Adrenal gland (tissue), 9 donors: ENCODE measurements at regions not wholly inside any gene's neighbourhood (a gene's known extent, or its start where the extent isn't known, plus 50 kb on each side); places are given as distances from the start of the nearest gene placed in this dataset.

ENCODE experiments used
- DNase-seq, 7 donors: peaks; one replicate each; pipeline ENCODE4 v3.0.0-alpha.2; 2019 to 2020
- H3K27ac ChIP-seq, 5 donors: fragments of 200-600 bp; sonication (generic) in 4 of 5; 1 replicate in 3 of 5; 2 replicates in 2 of 5; pipeline versions ENCODE4 v1.5.1 to v1.8.0; 2016 to 2020; ENCODE audit warnings: mild to moderate bottlenecking in 1 of 5
- H3K27me3 ChIP-seq: fragments of 200-600 bp; 2 replicates; pipeline ENCODE4 v1.8.0; 2021
- H3K36me3 ChIP-seq, 2 donors: fragments of 200-600 bp; replicated peaks in 1 of 2; 1 replicate in 1 of 2; 2 replicates in 1 of 2; pipeline versions ENCODE4 v1.5.1 to v1.8.0; 2018 to 2022
- H3K4me1 ChIP-seq, 2 donors: fragments of 200-600 bp; replicated peaks in 1 of 2; 1 replicate in 1 of 2; 2 replicates in 1 of 2; pipeline versions ENCODE4 v1.5.1 to v1.8.0; 2018 to 2021
- H3K4me3 ChIP-seq, 4 donors: fragments of 200-600 bp; sonication (generic) in 3 of 4; one replicate each; pipeline ENCODE4 v1.5.1; 2016 to 2018
- H3K9me3 ChIP-seq, 3 donors: fragments of 200-600 bp; sonication (generic) in 1 of 3; replicated peaks in 1 of 3; 1 replicate in 2 of 3; 2 replicates in 1 of 3; pipeline versions ENCODE4 v1.5.1 to v1.8.0; 2016 to 2021
- POLR2A ChIP-seq, 2 donors: fragments of 450-650 bp; IDR thresholded peaks; one replicate each; pipeline ENCODE4 v1.6.1; 2017; ENCODE audit warnings: antibody characterized with exemption in 2 of 2, mild to moderate bottlenecking in 2 of 2, moderate library complexity in 1 of 2
- WGBS, 4 donors: extraction: QIAGEN DNeasy Blood & Tissue Kit in 2 of 4; methylation state at CpG; one replicate each; pipeline versions ENCODE4 v1.1.5 to v1.1.7; 2013 to 2017; 5-methylcytosine and 5-hydroxymethylcytosine counted together
- intact Hi-C, 2 donors: fragments of 100-400 bp; cut with DNase I; formaldehyde crosslinking; loops; one replicate each; pipeline versions ENCODE4 v1.14.1 to v1.15.0; 2022 to 2023
- TF ChIP-seq, protein P1 (sequence below), 6 experiments: fragments of 450-650 bp in 4 of 6; fragments of 200-600 bp in 2 of 6; sonication (generic) in 1 of 6; IDR thresholded peaks; 1 replicate in 5 of 6; 2 replicates in 1 of 6; pipeline versions ENCODE4 v1.5.1 to v1.8.0; 2016 to 2021; ENCODE audit warnings: antibody characterized with exemption in 6 of 6, mild to moderate bottlenecking in 2 of 6, moderate library complexity in 1 of 6
- donor health status: healthy with polysubstance abuse.
- donor health status: Bipolar disorder and iron deficiency.
- donor health status: DM: yes; HTN: yes; CAD: no.
- donor health status: DM: no; HTN: no; CAD: no.
- donor health status: DM: no; HTN: no; CAD: no.

DNA sequence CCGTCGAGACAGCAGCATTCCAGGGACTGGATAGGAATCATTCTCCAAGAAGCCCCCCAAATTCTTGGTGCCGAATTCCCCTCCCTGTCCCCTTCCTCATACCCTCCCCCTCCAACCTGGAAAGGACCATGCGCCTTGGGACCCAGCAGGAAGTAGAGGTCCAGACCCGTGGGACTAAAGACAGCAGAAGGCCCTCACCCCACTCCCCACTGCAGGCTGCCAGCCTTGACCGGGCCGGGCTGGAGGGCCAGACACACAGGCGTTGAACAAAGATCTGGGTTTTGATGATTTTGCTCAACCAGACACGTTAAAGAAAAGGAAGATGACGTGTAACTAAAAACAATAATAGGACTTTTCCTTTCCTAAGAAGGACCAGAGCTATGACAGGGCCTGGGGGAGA is 286.5 kb downstream of the NPHP4 start:
- intact Hi-C loops: no loop called here
- H3K27me3 ChIP-seq: no peaks in the 10 kb centered on the region
- no peaks in the 10 kb centered on the region for H3K9me3 ChIP-seq
- no peak overlapping the region for H3K4me3 ChIP-seq
- whole genome bisulfite sequencing, 4 donors: 80 to 91% (median 87%) methylated on average over 7 to 10 of the region's 10 CpGs
- H3K4me1 ChIP-seq: no peaks in the 10 kb centered on the region
- no peak for DNase-seq
- TF ChIP-seq POLR2A (IDR thresholded peaks at IDR 0.05): no peak
- TF ChIP-seq, protein P1, sequence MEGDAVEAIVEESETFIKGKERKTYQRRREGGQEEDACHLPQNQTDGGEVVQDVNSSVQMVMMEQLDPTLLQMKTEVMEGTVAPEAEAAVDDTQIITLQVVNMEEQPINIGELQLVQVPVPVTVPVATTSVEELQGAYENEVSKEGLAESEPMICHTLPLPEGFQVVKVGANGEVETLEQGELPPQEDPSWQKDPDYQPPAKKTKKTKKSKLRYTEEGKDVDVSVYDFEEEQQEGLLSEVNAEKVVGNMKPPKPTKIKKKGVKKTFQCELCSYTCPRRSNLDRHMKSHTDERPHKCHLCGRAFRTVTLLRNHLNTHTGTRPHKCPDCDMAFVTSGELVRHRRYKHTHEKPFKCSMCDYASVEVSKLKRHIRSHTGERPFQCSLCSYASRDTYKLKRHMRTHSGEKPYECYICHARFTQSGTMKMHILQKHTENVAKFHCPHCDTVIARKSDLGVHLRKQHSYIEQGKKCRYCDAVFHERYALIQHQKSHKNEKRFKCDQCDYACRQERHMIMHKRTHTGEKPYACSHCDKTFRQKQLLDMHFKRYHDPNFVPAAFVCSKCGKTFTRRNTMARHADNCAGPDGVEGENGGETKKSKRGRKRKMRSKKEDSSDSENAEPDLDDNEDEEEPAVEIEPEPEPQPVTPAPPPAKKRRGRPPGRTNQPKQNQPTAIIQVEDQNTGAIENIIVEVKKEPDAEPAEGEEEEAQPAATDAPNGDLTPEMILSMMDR (IDR thresholded peaks at IDR 0.05): no peak
- no peak overlapping the region for H3K27ac ChIP-seq
- H3K36me3 ChIP-seq: no peaks in the 10 kb centered on the region

DNA sequence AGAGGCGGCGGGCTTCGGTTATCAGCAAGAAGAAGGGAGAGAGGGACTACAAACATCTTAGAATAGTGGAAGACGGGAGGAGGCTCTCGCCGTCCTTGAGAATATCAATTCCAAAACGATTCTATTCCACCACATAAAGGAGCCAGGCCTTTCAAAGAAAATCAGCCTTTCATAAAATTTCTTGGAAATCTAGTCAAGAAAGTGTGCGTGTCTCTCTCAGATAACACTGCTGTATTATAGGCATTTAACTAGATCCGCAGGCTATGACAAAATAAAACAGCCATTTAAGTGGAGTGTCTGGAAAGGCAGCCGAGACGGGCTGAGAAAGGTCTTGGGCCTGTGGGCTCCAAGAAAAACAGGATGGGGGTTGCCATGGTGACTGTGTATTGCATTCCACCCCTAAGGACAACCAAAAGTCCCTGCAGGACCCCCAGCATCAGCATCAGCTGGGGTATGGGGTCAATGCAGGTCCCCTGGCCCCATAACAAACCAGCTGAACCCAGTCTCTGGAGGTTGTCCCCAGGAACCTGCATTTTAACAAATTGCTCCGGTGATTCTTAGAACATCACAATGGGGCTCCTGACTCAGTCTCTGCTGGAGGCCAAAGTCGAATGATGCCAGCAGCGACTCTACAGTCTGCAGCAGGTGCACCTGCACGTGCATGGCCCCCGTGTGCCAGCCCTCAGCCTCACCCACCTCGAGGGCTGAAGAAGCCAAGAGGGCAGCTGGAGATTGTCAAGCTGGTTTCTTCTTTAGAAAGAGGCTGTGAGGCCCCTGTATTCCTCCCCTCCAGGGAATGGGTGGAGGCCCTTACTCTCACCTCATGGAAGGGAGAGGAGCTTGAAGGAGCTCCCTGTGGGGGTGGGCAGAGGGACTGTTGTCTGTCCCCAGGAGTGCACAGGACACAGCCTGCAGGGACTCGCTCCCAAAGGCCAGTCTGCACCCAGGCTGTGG is 287.4 kb downstream of the NPHP4 start:
- WGBS, 4 donors: 68 to 83% (median 75%) methylated on average over 12 to 18 of the region's 18 CpGs
- Histone ChIP-seq H3K9me3 (no peaks in the 10 kb centered on the region), H3K36me3 (no peaks in the 10 kb centered on the region), H3K27me3 (no peaks in the 10 kb centered on the region), H3K4me3 (no peak overlapping the region), H3K27ac (no peak overlapping the region), H3K4me1 (no peaks in the 10 kb centered on the region)
- TF ChIP-seq, protein P1 (IDR thresholded peaks at IDR 0.05): no peak
- no peak for TF ChIP-seq POLR2A (IDR thresholded peaks at IDR 0.05)
- intact Hi-C loops: no loop called here
- no peak for DNase-seq

- TF ChIP-seq, protein P1 (IDR thresholded peaks at IDR 0.05): no peak
- TF ChIP-seq POLR2A (IDR thresholded peaks at IDR 0.05): no peak
Measured at GRCh38 chr1:5701642-5702041, 290.6 kb downstream of the NPHP4 start.

DNA sequence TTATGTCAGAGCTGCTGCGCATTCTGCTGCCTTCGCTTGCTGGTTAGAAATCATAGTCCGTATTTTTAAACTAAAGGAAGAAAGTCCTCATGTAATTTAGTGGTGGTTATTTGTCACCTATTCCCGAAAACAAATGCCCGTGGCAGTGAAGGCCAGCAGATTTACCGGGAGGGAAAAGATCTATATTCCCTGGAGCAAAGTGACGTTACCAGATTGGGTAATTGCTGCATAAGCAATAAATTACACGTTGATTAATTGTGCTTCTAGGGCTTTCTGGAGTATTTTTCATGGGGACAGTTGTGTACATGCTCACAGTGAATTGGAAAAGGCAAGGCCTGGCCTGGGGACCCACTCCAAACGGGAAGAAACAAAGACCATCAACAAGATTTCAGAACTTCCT is 298.7 kb downstream of the NPHP4 start:
- 73 to 81% (median 78%) methylated on average over 9 of the region's 9 CpGs for WGBS, 4 donors

More at GRCh38 chr1:5701642-5702041, 290.6 kb downstream of the NPHP4 start:
- DNase-seq: no peak
- Histone ChIP-seq H3K27ac (no peak overlapping the region), H3K36me3 (no peaks in the 10 kb centered on the region), H3K4me1 (no peaks in the 10 kb centered on the region), H3K4me3 (no peak overlapping the region), H3K9me3 (no peaks in the 10 kb centered on the region), H3K27me3 (no peaks in the 10 kb centered on the region)
- WGBS, 4 donors: 83 to 85% (median 84%) methylated on average over 4 of the region's 4 CpGs
- intact Hi-C loops: no loop called here

More for the DNA sequence above, 298.7 kb downstream of the NPHP4 start:
- DNase-seq: no peak
- TF ChIP-seq POLR2A (IDR thresholded peaks at IDR 0.05): no peak
- TF ChIP-seq, protein P1 (IDR thresholded peaks at IDR 0.05): no peak
- peaks cover 5% of the 10 kb centered on the region for H3K27me3 ChIP-seq
- no peaks in the 10 kb centered on the region for H3K9me3 ChIP-seq
- H3K36me3 ChIP-seq: no peaks in the 10 kb centered on the region
- intact Hi-C loops: no loop called here
- H3K27ac ChIP-seq: no peak overlapping the region
- H3K4me3 ChIP-seq: no peak overlapping the region
- H3K4me1 ChIP-seq: no peaks in the 10 kb centered on the region
